HS-27A (cell line): ENCODE measurements at regions not wholly inside any gene's neighbourhood (a gene's known extent, or its start where the extent isn't known, plus 50 kb on each side); places are given as distances from the start of the nearest gene placed in this dataset.

Experiments
- DNase-seq: peaks from one replicate; pipeline ENCODE4 v3.0.0-alpha.2; 2012; ENCODE audit warnings: low read depth, missing footprints

GRCh38 chr20:60274717-60275116 is 316.5 kb downstream of the CDH26 start:
- no peak for DNase-seq

- DNase-seq, result no peak
Observed at GRCh38 chr20:60281295-60281694, 323.1 kb downstream of the CDH26 start.

GRCh38 chr20:60283281-60283680 is 325.1 kb downstream of the CDH26 start:
- no peak for DNase-seq

- no peak for DNase-seq
Observed at GRCh38 chr20:60286764-60287163, 328.5 kb downstream of the CDH26 start.

- DNase-seq, result no peak
Observed at GRCh38 chr20:60288945-60289344, 330.7 kb downstream of the CDH26 start.

- no peak for DNase-seq
Observed at GRCh38 chr20:60292001-60292520, 333.8 kb downstream of the CDH26 start.

GRCh38 chr20:60294632-60295031 is 336.4 kb downstream of the CDH26 start:
- DNase-seq, result no peak

- DNase-seq, result no peak
Observed at GRCh38 chr20:60295214-60295613, 337.0 kb downstream of the CDH26 start.

- no peak for DNase-seq
Observed at GRCh38 chr20:60297649-60298048, 339.4 kb downstream of the CDH26 start.

GRCh38 chr20:60298647-60299046 is 340.4 kb downstream of the CDH26 start:
- DNase-seq, result no peak

- no peak for DNase-seq
Observed at GRCh38 chr20:60299951-60300350, 341.7 kb downstream of the CDH26 start.

- no peak for DNase-seq
Observed at GRCh38 chr20:60300374-60300773, 342.2 kb downstream of the CDH26 start.

GRCh38 chr20:60302875-60303274 is 344.7 kb downstream of the CDH26 start:
- no peak for DNase-seq

GRCh38 chr20:60304026-60304590 is 345.9 kb downstream of the CDH26 start:
- DNase-seq, result no peak

- DNase-seq, result no peak
Observed at GRCh38 chr20:60304931-60305330, 346.7 kb downstream of the CDH26 start.

GRCh38 chr20:60306105-60306504 is 347.9 kb downstream of the CDH26 start:
- no peak for DNase-seq

- no peak for DNase-seq
Observed at GRCh38 chr20:60306551-60306950, 348.3 kb downstream of the CDH26 start.

- DNase-seq, result no peak
Observed at GRCh38 chr20:60310560-60311349, 352.5 kb downstream of the CDH26 start.

- DNase-seq, result no peak
Observed at GRCh38 chr20:60313191-60313590, 355.0 kb downstream of the CDH26 start.

GRCh38 chr20:60313614-60314013 is 355.4 kb downstream of the CDH26 start:
- no peak for DNase-seq

GRCh38 chr20:60314727-60315126 is 356.5 kb downstream of the CDH26 start:
- no peak for DNase-seq

GRCh38 chr20:60316476-60317158 is 358.4 kb downstream of the CDH26 start:
- no peak for DNase-seq

GRCh38 chr20:60317401-60317800 is 359.2 kb downstream of the CDH26 start:
- DNase-seq, result no peak
